ENCODE measurements at regions not wholly inside any gene's neighbourhood (a gene's known extent, or its start where the extent isn't known, plus 50 kb on each side); places are given as distances from the start of the nearest gene placed in this dataset.

DNA sequence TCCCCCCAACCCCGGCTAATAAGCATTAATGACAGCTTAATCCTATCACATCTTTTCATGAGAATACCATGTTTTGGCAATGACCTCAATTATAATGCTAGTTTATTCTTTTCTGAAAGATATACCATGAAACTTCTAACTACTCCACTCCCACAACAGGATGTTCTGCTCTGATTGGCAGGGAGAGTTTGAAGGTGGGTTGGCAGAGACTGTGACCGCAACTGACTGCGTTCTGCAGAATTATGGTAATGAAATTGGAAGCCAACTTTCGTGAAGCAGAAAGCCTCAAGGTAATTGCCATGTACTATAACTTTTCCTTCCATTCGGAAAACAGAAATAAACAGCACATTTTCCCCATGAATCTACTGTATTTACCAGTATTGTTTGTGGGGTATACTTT lies 288.2 kb upstream of the SEMA3D start:
- Histone ChIP-seq H3K9ac (replicated peaks in 1 of 4; ENCODE audit: extremely low read depth in 1 of 4, low read depth in 3 of 4, low read length in 3 of 4) (no peak overlapping the region), H3K9me3 (ENCODE audit: insufficient read depth in 2 of 2, low read depth in 1 of 2, low read length in 1 of 2) (no peaks in the 10 kb centered on the region), H3K27me3 (replicated peaks in 1 of 4; ENCODE audit: control insufficient read depth in 3 of 4, extremely low read depth in 1 of 4, insufficient read depth in 3 of 4, low read length in 3 of 4) (no peaks in the 10 kb centered on the region), H3K23me2 (ENCODE audit: low read depth, low read length) (no peaks in the 10 kb centered on the region), H4K91ac (replicated peaks; ENCODE audit: insufficient read length, low read length) (no peak overlapping the region), H2BK12ac (ENCODE audit: low read depth, low read length) (no peak overlapping the region), H3K4me3 (ENCODE audit: extremely low read depth in 1 of 4, insufficient read depth in 2 of 4, low read depth in 3 of 4, low read length in 4 of 4) (no peak overlapping the region), H3K4me1 (replicated peaks in 1 of 4; ENCODE audit: control insufficient read depth in 3 of 4, insufficient read depth in 4 of 4, low read length in 3 of 4) (no peaks in the 10 kb centered on the region), H3K56ac (replicated peaks; ENCODE audit: insufficient read length, low read depth, low read length) (no peak overlapping the region), H3K79me1 (ENCODE audit: low read depth, low read length) (no peaks in the 10 kb centered on the region), H3K36me3 (ENCODE audit: control insufficient read depth in 2 of 4, insufficient read depth in 4 of 4, low read length in 3 of 4) (no peaks in the 10 kb centered on the region), H3K4ac (replicated peaks; ENCODE audit: insufficient read length, low read depth, low read length) (no peak overlapping the region), H2BK20ac (ENCODE audit: low read length) (no peak overlapping the region), H2BK5ac (ENCODE audit: low read depth, low read length) (no peak overlapping the region), H3K23ac (ENCODE audit: insufficient read length) (no peak overlapping the region), H4K8ac (ENCODE audit: extremely low read depth, insufficient read depth, low read length) (no peak overlapping the region), H3K18ac (ENCODE audit: extremely low read depth, low read length) (no peak overlapping the region), H2AFZ (ENCODE audit: low read length) (no peak overlapping the region), H4K5ac (ENCODE audit: insufficient read length, low read depth, low read length) (no peak overlapping the region), H3K14ac (ENCODE audit: insufficient read length) (no peak overlapping the region), H3K4me2 (ENCODE audit: insufficient read depth in 1 of 2, low read depth in 2 of 2, low read length in 2 of 2) (no peak overlapping the region), H2BK15ac (ENCODE audit: low read length) (no peak overlapping the region), H3K79me2 (ENCODE audit: control insufficient read depth in 1 of 2, insufficient read depth in 2 of 2, low read length in 2 of 2) (no peaks in the 10 kb centered on the region), H4K20me1 (replicated peaks in 1 of 2; ENCODE audit: control insufficient read depth in 1 of 2, insufficient read depth in 2 of 2, low read length in 2 of 2) (no peaks in the 10 kb centered on the region), H2BK120ac (replicated peaks; ENCODE audit: low read depth, low read length) (no peak overlapping the region), H3K27ac (ENCODE audit: low read depth, low read length) (no peak overlapping the region), H2AK5ac (ENCODE audit: low read depth, low read length) (no peak overlapping the region)
- CTCF ChIA-PET (ENCODE audit: partially characterized antibody): no interaction called here
- POLR2A ChIA-PET (ENCODE audit: partially characterized antibody): no interaction called here
- FAIRE-seq (no peak), DNase-seq (ENCODE audit: low read depth in 1 of 2, low spot score in 2 of 2) (no peak)
- WGBS, 2 experiments (ENCODE audit: extremely low coverage in 1 of 2, insufficient coverage in 1 of 2, insufficient read length in 1 of 2, insufficient replicate concordance in 2 of 2, low coverage in 1 of 2, low lambda C conversion rate in 2 of 2, missing lambda C conversion rate in 1 of 2): 89% methylated on average over 5 of the region's 5 CpGs; no CpG with 5 or more reads in 1 of the 2 experiments
- no peak for TF ChIP-seq CHD1 (IDR thresholded peaks at IDR 0.05; ENCODE audit: low read depth, low read length)
- TF ChIP-seq TAF1 (IDR thresholded peaks at IDR 0.05; ENCODE audit: low read depth, low read length): no peak
- no peak for TF ChIP-seq ZNF274 (IDR thresholded peaks at IDR 0.05; ENCODE audit: borderline replicate concordance, extremely low read depth, low read length)
- TF ChIP-seq SAP30 (IDR thresholded peaks at IDR 0.05; ENCODE audit: insufficient read depth, insufficient replicate concordance, low read length): no peak
- TF ChIP-seq RAD21 (IDR thresholded peaks at IDR 0.05 in 1 of 2, conservative IDR thresholded peaks at IDR 0.05 in 1 of 2; ENCODE audit: low read depth in 2 of 2, low read length in 2 of 2): no peak

Measured in H1 (cell line).